ENCODE measurements at regions not wholly inside any gene's neighbourhood (a gene's known extent, or its start where the extent isn't known, plus 50 kb on each side); places are given as distances from the start of the nearest gene placed in this dataset.

DNA sequence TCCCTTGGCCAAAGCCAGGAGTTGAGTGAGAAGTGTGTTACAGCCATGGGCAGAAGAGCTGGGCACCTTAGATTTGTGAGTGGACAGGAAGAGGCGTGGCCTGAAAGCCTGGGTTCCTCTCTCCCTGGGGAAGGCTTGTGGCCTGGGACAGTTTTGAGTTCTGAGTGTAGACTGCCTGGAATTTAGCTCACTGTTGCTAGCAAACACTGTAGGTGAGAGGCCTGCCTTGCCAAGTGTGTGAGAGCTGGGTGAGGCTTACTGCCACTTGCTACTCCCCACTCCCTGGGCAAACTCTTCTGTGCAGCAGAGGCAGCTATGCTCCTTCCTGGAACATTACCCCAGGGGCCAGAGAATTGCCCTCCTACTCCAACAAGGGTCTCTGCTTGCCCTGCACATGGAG, 150.0 kb upstream of the GALNT5 start:
- no peak for TF ChIP-seq POLR2A (IDR thresholded peaks at IDR 0.05)
- TF ChIP-seq, protein P1, sequence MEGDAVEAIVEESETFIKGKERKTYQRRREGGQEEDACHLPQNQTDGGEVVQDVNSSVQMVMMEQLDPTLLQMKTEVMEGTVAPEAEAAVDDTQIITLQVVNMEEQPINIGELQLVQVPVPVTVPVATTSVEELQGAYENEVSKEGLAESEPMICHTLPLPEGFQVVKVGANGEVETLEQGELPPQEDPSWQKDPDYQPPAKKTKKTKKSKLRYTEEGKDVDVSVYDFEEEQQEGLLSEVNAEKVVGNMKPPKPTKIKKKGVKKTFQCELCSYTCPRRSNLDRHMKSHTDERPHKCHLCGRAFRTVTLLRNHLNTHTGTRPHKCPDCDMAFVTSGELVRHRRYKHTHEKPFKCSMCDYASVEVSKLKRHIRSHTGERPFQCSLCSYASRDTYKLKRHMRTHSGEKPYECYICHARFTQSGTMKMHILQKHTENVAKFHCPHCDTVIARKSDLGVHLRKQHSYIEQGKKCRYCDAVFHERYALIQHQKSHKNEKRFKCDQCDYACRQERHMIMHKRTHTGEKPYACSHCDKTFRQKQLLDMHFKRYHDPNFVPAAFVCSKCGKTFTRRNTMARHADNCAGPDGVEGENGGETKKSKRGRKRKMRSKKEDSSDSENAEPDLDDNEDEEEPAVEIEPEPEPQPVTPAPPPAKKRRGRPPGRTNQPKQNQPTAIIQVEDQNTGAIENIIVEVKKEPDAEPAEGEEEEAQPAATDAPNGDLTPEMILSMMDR (IDR thresholded peaks at IDR 0.05) = no peak
- H3K36me3 ChIP-seq = no peaks in the 10 kb centered on the region
- intact Hi-C loops (cut with DNase I) = no loop called here
- DNase-seq (no peak), ATAC-seq (no peak)
- no peak overlapping the region for H3K4me3 ChIP-seq
- H3K27me3 ChIP-seq = no peaks in the 10 kb centered on the region
- no peaks in the 10 kb centered on the region for H3K4me1 ChIP-seq
- WGBS, 4 donors = 38 to 56% (median 49%) methylated on average over 1 of the region's 1 CpG
- no peak overlapping the region for H3K27ac ChIP-seq
- peaks cover 0 to 68% (median 22%) of the 10 kb centered on the region in 12 donors for H3K9me3 ChIP-seq

DNA sequence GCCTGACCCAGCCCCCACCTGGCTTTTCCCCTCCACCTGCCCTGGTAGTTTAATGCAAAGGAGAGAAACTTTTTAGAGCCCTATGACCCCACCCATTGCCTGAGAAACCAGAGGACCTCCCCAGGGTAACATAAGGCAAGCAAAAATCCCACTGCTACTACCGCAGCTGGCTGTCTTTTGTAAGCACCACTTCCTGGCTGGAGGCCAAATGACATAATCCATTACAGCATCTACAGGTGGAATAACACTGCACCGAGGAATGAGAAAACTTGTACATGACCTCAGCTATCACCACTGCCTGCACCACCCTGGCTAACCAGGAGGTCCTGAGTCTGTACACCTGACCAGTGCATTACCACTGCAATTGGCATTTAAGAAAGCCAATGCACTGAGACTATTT, 149.6 kb upstream of the GALNT5 start:
- no peak for DNase-seq
- no peak overlapping the region for H3K4me3 ChIP-seq
- H3K27ac ChIP-seq = no peak overlapping the region
- intact Hi-C loops (cut with DNase I) = no loop called here
- WGBS, 4 donors = 33 to 49% (median 38%) methylated on average over 2 of the region's 2 CpGs
- H3K36me3 ChIP-seq = no peaks in the 10 kb centered on the region
- no peaks in the 10 kb centered on the region for H3K27me3 ChIP-seq
- ATAC-seq = no peak
- H3K4me1 ChIP-seq = no peaks in the 10 kb centered on the region
- TF ChIP-seq, protein P1 (IDR thresholded peaks at IDR 0.05) = no peak
- no peak for TF ChIP-seq POLR2A (IDR thresholded peaks at IDR 0.05)
- H3K9me3 ChIP-seq = peaks cover 0 to 72% (median 22%) of the 10 kb centered on the region in 12 donors

DNA sequence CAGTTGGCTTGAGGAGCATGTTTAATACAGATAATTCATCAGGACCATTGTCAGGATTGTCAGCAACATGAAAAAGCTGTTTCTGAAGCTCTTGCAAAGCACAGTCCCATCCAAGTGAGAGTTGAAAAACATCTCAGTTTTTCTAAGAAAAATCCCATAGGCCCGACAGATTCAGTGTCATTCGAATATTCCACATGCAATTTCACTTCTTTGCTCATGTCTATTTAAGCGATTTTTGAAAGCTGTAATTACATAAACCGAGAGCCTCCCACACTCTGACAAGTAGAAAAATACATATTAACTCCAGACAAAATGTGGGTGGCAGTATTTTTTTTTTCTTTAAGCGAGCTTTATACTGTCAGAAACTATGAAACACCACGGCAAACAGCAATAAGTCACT, 134.7 kb upstream of the GALNT5 start:
- intact Hi-C loops (cut with DNase I) = no loop called here
- H3K4me1 ChIP-seq = no peaks in the 10 kb centered on the region
- H3K4me3 ChIP-seq = no peak overlapping the region
- WGBS, 4 donors = 74 to 82% (median 76%) methylated on average over 6 of the region's 6 CpGs
- H3K9me3 ChIP-seq = peaks cover 0 to 3% (median 0%) of the 10 kb centered on the region in 12 donors
- H3K27me3 ChIP-seq = no peaks in the 10 kb centered on the region
- no peak overlapping the region for H3K27ac ChIP-seq
- DNase-seq (no peak), ATAC-seq (no peak)
- H3K36me3 ChIP-seq = no peaks in the 10 kb centered on the region
- TF ChIP-seq POLR2A (IDR thresholded peaks at IDR 0.05) = no peak
- TF ChIP-seq, protein P1 (IDR thresholded peaks at IDR 0.05) = no peak

DNA sequence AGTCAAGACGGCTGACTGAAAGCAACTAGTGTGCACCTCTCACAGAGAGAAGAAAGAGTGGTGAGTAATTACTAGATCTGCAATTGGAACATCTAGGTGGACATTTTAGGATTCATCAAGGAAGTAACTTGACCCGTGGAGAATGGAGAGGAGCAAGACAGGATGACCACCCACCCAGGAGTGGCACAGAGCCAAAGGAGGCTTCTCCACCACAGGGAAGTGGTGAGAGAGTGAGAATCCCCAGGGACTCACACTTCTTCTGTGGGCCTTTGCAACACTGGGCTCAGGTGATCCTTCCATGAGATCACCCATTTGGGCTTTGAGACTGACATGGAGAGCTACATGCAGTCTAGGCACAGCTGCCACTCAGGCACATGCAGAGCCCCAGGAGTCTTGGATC, 132.8 kb upstream of the GALNT5 start:
- Histone ChIP-seq H3K4me1 (no peaks in the 10 kb centered on the region), H3K27me3 (no peaks in the 10 kb centered on the region), H3K4me3 (no peak overlapping the region), H3K27ac (no peak overlapping the region), H3K36me3 (no peaks in the 10 kb centered on the region), H3K9me3 (peaks cover 0 to under 1% (median 0%) of the 10 kb centered on the region in 12 donors)
- ATAC-seq (no peak), DNase-seq (no peak)
- WGBS, 4 donors = 16 to 32% (median 22%) methylated on average over 2 of the region's 2 CpGs
- intact Hi-C loops (cut with DNase I) = no loop called here
- TF ChIP-seq POLR2A (IDR thresholded peaks at IDR 0.05) = no peak
- TF ChIP-seq, protein P1 (IDR thresholded peaks at IDR 0.05) = no peak

Measured in heart left ventricle (tissue), 16 donors.